ENCODE measurements at regions not wholly inside any gene's neighbourhood (a gene's known extent, or its start where the extent isn't known, plus 50 kb on each side); places are given as distances from the start of the nearest gene placed in this dataset.

DNA sequence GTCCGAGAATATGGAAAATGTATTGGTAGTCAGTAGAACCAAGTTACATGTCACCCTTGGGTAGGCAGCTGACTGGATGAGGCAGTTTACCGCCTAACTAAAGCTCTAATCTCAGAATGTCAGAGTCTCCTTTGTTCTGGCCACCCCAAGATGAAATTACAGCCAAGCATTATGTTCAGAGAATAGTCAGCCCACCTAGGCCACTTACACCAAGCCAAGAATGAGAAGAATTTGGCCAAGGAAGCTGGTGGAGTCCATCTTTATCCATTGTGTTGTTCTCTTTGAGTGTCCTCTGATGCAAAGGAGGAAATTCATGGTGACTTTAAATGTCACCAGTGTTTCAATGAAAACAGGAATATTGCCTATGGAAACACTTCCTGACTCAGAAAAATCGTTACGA is 275.1 kb upstream of the MAP3K1 start:
- Mint-ChIP-seq H3K4me1 (ENCODE audit: low read depth) (peaks cover 10% of the 10 kb centered on the region), H3K27me3 (no peaks in the 10 kb centered on the region), H3K36me3 (ENCODE audit: low read depth) (no peaks in the 10 kb centered on the region), H3K4me3 (no peak overlapping the region), H3K27ac (no peak overlapping the region), H3K9me3 (peaks cover 3% of the 10 kb centered on the region)
- Histone ChIP-seq H3K27ac (ENCODE audit: low read depth in 1 of 2, low read length in 2 of 2) (no peak overlapping the region), H3K9me3 (ENCODE audit: control insufficient read depth in 1 of 2, insufficient read depth in 1 of 2, low read length in 2 of 2) (peaks cover 0 to 3% of the 10 kb centered on the region in 2 experiments), H3K4me3 (ENCODE audit: low read length) (no peak overlapping the region), H3K27me3 (ENCODE audit: control insufficient read depth in 1 of 2, insufficient read depth in 2 of 2, low read length in 2 of 2) (no peaks in the 10 kb centered on the region), H3K36me3 (ENCODE audit: insufficient read depth, low read length) (no peaks in the 10 kb centered on the region), H3K4me1 (ENCODE audit: insufficient read depth, low read length) (peaks cover 10% of the 10 kb centered on the region)
- intact Hi-C loops (cut with DNase I, micrococcal nuclease): no loop called here
- ChIA-PET CTCF (no interaction called here), POLR2A (interaction anchor here (1.0 kb wide), 1 partner anchor 13 kb away, joined by 3 read pairs; no protein-coding TSS in a partner anchor)
- TF ChIP-seq, protein P1, sequence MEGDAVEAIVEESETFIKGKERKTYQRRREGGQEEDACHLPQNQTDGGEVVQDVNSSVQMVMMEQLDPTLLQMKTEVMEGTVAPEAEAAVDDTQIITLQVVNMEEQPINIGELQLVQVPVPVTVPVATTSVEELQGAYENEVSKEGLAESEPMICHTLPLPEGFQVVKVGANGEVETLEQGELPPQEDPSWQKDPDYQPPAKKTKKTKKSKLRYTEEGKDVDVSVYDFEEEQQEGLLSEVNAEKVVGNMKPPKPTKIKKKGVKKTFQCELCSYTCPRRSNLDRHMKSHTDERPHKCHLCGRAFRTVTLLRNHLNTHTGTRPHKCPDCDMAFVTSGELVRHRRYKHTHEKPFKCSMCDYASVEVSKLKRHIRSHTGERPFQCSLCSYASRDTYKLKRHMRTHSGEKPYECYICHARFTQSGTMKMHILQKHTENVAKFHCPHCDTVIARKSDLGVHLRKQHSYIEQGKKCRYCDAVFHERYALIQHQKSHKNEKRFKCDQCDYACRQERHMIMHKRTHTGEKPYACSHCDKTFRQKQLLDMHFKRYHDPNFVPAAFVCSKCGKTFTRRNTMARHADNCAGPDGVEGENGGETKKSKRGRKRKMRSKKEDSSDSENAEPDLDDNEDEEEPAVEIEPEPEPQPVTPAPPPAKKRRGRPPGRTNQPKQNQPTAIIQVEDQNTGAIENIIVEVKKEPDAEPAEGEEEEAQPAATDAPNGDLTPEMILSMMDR (IDR thresholded peaks at IDR 0.05): no peak
- no peak for ATAC-seq (ENCODE audit: poor library complexity)
- DNase-seq: no peak

DNA sequence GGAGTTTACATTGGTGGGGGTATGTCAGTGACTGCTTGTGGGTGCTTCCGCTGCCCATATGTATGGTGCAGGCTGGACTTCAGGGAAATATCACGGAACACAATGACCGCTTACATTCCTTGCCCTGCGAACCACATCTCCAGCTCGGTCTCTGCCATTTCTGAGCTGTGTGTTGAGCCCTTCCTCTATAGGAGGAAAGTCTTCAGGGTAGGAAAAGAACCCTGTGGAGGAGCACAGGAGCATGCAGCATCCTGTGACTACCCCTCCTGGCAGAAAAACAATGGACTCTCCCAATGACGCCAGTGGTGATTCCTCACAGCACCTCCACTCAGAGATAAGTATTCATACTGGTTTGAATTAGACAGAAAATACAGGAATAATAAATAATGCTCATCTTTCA is 276.8 kb upstream of the MAP3K1 start:
- CTCF ChIA-PET: no interaction called here

DNA sequence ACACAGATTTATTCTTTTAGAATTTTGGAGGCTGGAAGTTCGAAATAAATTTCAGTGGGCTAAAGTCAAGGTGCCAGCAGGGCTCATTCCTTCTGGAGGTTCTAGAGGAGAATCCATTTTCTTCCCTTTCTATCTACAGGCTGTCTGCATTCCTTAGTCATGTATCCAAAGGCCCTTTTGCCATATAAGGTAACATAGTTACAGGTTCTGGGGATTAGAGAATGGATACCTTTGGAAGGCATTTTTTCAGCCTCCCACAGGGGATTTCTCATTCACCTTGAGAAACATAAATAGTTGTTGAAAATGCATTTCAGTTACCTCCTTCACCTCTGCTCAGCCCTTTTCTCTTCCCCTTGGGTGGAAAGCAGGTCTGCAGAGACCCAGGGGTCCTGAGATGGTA is 280.0 kb upstream of the MAP3K1 start:
- CTCF ChIA-PET: no interaction called here
- no peaks in the 10 kb centered on the region for H3K36me3 Mint-ChIP-seq (ENCODE audit: low read depth)
- no peak for ATAC-seq (ENCODE audit: poor library complexity)

More for the DNA sequence above, 276.8 kb upstream of the MAP3K1 start:
- Mint-ChIP-seq H3K36me3 (ENCODE audit: low read depth) (no peaks in the 10 kb centered on the region), H3K27me3 (no peaks in the 10 kb centered on the region), H3K27ac (no peak overlapping the region), H3K9me3 (peaks cover 3% of the 10 kb centered on the region), H3K4me1 (ENCODE audit: low read depth) (peaks cover 22% of the 10 kb centered on the region), H3K4me3 (no peak overlapping the region)
- no peak for DNase-seq
- no peak overlapping the region for H3K4me3 ChIP-seq (ENCODE audit: low read length)
- H3K27me3 ChIP-seq (ENCODE audit: control insufficient read depth in 1 of 2, insufficient read depth in 2 of 2, low read length in 2 of 2): no peaks in the 10 kb centered on the region
- H3K36me3 ChIP-seq (ENCODE audit: insufficient read depth, low read length): no peaks in the 10 kb centered on the region
- H3K9me3 ChIP-seq (ENCODE audit: control insufficient read depth in 1 of 2, insufficient read depth in 1 of 2, low read length in 2 of 2): peaks cover 0 to 3% of the 10 kb centered on the region in 2 experiments
- ATAC-seq (ENCODE audit: poor library complexity): no peak
- H3K27ac ChIP-seq (ENCODE audit: low read depth in 1 of 2, low read length in 2 of 2): no peak overlapping the region
- POLR2A ChIA-PET: no interaction called here
- TF ChIP-seq, protein P1 (IDR thresholded peaks at IDR 0.05): no peak
- intact Hi-C loops (cut with DNase I, micrococcal nuclease): no loop called here
- H3K4me1 ChIP-seq (ENCODE audit: insufficient read depth, low read length): peaks cover 25% of the 10 kb centered on the region

More for the DNA sequence above, 280.0 kb upstream of the MAP3K1 start:
- H3K27ac ChIP-seq (ENCODE audit: low read depth in 1 of 2, low read length in 2 of 2): no peak overlapping the region
- POLR2A ChIA-PET: no interaction called here
- intact Hi-C loops (cut with DNase I, micrococcal nuclease): no loop called here
- Mint-ChIP-seq H3K9me3 (no peaks in the 10 kb centered on the region), H3K27ac (no peak overlapping the region), H3K27me3 (no peaks in the 10 kb centered on the region), H3K4me1 (ENCODE audit: low read depth) (peaks cover 21% of the 10 kb centered on the region), H3K4me3 (no peak overlapping the region)
- peaks cover 27% of the 10 kb centered on the region for H3K4me1 ChIP-seq (ENCODE audit: insufficient read depth, low read length)
- TF ChIP-seq, protein P1 (IDR thresholded peaks at IDR 0.05): no peak
- DNase-seq: no peak
- no peaks in the 10 kb centered on the region for H3K9me3 ChIP-seq (ENCODE audit: control insufficient read depth in 1 of 2, insufficient read depth in 1 of 2, low read length in 2 of 2)
- no peaks in the 10 kb centered on the region for H3K27me3 ChIP-seq (ENCODE audit: control insufficient read depth in 1 of 2, insufficient read depth in 2 of 2, low read length in 2 of 2)
- H3K36me3 ChIP-seq (ENCODE audit: insufficient read depth, low read length): no peaks in the 10 kb centered on the region
- H3K4me3 ChIP-seq (ENCODE audit: low read length): no peak overlapping the region

Measured in CD4-positive, alpha-beta T cell (primary cell).